HG03095 (cell line): ENCODE measurements at regions not wholly inside any gene's neighbourhood (a gene's known extent, or its start where the extent isn't known, plus 50 kb on each side); places are given as distances from the start of the nearest gene placed in this dataset.
"Not testable (repeated sequence)": the region's sequence is repeated elsewhere in the genome, so short reads cannot be mapped to it uniquely, and the experiment has no call there.

ENCODE experiments used
- ATAC-seq: cut with Tn5 transposase; IDR thresholded peaks from one replicate; pipeline ENCODE4 v1.9.1; 2021; ENCODE audit warnings: moderate library complexity; ENCODE audit not compliant: unreplicated experiment

DNA sequence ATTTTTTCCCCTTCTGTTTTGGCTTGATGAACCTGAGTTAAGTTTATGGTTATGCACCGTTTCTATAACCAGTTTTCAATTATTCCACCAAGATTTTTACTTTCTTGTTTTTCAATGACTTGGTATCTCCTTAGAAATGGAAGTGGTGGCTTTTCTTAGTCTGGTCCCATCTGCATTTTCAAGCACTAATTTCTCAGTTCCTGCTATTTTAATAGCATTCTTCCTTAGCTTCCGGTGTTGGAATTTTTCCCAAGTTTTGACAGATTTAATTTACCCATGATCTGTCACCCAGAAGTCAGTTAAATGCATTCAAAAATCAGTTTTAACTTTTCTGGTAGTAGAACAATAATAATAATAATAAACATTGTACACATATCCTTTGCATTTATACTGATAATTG lies 184.6 kb upstream of the OLFM3 start:
- ATAC-seq: no peak

DNA sequence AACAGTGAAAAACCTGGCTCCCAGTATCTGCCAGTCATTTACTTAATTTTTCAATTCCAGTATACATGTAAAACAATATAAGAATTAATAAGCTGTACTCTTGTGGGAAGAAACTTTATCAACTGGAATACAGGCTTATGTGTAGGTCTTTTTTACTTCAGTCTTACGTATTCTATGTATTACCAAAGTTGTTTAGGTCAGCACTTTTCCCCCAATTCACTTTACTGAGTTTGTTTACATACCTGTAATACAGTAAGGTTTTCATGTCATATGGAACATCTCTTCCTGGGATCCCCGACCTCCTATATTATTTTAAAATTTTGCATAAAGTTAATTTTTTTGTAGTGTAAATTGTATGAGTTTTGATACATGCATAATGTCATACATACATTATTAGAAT lies 181.8 kb upstream of the OLFM3 start:
- ATAC-seq: no peak

DNA sequence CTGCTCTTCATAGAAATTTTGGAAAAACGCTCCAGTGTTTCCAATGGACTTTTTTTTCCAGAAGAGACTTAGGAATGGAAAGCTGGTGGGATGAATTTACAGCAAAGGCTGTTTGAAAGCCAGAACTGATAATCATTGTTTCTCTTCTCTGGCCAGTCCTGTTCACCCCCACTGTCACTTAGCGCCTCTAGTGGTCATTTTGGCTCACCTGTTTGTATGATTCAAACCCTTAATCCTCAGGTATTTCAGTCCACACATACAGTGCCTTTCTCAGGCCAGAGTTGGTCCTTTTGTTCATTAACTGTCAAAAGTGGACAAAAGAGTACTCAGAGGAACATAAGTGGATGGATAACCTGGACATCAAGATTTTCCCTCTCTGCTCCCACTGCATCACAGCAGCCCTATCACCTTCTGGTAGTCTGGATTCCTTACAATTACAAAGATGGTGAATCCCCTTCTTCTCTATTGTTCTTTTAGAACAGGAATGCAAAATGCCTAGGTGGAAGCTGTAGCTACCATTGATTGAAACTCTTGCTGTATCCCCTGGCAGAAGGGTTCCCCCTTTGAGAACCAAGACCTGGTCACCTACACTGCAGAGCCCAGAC lies 177.6 kb upstream of the OLFM3 start:
- peak; percentile 85 for ATAC-seq

DNA sequence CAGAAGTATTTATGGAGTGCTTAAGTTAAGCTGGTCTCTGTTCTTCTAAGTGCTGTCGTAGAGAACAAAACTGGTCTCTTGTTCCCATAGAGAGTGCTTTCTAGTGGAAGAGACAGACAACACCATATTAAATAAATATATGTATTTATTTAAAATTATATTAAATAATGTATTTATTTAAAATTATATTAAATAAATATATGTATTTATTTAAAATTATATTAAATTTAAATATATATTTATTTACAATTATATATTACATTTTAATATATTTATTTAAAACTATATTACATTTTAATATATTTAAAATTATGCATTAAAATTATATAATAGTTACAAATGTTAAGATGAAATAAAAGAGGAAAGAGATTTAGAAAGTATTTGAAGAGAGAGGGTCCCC lies 175.5 kb upstream of the OLFM3 start:
- ATAC-seq: no peak

DNA sequence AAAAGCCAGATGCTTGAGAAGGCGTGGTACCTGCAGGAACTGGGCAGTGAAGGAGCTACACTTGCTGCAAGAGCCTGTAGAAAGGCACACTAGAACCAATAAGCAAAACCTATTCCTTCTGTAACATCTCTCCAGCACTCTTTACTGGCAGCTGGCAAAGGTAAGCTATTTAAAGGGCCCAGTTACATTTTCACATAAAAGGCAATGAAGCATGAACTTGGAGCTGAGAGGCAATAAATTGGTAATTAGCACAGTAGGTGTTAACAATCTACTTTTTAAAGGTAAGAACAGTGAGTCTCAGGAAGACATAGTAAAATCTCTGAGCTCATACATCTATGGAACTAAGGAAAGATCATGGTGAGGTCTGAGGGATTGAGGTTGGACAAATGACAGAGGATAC lies 167.1 kb upstream of the OLFM3 start:
- no peak for ATAC-seq

DNA sequence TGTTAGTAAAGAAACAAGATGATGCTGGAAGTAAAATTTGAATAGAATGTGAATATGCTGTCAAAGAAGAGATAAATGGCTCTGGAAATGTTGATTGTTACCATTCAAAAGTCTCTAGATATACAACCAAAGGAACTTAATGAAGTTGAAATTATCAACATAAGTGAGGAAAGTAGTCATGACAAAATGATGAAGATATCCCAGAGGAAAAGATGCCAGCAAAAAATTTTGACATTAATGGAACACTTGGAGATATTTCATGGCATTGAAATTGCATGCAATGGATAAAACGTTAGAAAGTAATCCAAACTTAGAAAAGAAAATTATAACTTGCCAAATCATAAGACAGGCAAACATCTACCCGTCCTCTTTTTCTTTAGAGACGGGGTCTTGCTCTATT lies 154.5 kb upstream of the OLFM3 start:
- ATAC-seq: no peak

DNA sequence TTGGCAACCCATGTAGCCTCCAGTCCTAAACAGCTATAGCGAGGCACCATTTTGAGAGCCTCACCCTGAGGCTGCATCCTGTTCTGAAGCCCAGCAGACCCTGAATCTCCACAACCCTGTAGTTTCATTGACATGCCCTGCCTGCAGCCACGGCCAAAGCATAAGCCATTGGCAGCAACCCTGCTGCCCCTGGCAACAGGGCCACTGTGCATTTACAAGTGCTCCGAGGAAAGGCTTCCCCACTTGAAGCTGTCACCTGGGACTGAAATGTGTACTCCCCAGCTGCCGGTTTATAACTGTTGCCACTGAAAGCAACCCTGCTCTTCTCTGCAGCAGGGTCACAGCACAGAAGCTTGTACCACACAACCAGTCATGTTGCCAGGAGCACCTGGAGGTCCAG lies 124.2 kb upstream of the OLFM3 start:
- no peak for ATAC-seq

DNA sequence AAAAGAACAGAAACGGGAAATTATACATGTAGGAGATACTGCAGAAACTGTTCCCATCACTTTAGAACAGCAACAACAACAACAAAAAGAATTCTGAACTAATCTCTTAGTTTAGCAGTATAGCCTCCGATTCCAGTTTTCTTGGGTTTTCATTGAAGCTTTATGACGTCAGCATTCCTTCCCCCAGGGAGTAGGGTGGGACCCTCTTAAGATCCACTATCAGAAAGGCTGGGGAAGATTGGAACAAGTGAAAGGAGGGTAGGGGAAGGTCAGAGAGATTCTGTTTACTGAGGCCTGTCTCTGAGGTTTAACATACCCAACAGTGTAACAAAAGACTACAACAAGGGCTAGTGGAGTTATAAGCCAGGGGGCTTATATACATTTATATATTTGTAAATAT lies 121.4 kb upstream of the OLFM3 start:
- no peak for ATAC-seq

DNA sequence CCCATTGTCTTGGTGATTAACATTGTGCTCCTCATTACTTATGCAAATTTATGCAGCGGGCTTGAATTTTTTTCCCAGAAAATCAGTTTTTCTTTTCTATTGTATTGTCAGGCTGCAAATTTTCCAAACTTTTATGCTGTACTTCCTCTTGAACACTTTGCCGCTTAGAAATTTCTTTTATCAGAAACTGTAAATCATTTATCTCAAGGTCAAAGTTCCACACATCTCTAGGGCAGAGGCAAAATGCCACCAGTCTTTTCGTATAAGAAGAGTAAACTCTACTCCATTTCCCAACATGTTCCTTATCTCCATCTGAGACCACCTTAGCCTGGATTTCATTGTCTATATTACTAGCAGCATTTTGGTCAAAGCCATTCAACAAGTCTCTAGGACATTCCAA lies 113.9 kb upstream of the OLFM3 start:
- ATAC-seq: no peak

DNA sequence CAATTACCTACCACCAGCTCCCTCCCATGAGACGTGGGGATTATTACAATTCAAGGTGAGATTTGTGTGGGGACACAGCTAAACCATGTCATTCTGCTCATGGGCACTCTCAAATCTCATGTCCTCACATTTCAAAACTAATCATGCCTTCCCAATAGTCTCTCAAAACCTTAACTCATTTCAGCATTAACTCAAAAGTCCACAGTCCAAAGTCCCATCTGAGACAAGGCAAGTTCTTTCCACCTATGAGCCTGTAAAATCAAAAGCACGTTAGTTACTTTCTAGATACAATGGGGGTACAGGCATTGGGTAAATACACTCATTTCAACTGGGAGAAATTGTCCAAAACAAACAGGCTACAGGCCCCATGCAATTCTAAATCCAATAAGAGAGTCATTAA lies 112.8 kb upstream of the OLFM3 start:
- not testable (repeated sequence) for ATAC-seq

DNA sequence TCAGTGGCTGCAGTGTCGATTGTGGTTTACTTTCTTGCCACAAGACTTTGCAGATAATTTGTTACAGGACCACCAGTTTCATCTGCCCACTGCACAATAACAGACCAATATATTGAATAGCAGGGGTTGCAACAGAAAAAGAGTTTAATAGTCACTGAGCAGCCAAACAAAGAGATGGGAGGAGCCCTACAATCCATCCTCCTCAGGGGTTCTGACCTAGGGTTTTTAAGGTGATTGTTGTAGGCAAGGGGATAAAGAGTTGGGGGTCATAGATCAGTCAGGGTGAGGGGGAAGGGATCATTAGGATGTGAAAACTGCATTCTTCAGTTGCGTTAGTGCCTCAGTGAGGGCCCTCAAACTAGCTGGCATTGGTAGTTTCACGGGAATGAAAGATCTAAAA lies 110.7 kb upstream of the OLFM3 start:
- ATAC-seq: no peak

DNA sequence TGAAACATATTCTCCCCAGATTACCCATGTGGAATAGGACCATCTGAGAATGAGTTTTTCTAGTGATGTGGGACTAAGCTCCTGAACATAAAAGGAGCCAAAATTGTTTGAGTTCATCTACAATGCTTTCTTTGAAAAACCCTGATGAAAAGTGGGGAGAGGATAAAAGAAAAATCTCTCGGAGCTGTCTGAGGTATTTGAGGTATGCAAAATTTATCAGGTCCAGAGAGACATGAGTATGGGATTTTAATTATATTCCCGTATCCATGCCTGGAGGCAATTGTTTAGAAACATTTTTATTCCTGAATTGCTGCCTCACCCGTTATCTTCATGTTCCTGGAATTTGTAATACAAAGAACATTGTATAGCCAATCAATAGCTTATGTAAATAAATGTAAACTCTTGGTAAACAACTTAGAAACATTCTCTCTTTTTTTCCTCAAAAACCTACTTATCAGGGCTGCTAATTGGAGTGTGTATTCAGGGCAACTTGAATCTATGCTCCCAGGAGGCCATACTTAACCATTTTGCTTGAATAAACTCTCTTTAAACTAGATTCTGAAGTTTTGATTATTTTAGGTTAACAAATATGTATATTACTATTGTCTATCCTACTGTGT lies 109.3 kb upstream of the OLFM3 start:
- no peak for ATAC-seq

DNA sequence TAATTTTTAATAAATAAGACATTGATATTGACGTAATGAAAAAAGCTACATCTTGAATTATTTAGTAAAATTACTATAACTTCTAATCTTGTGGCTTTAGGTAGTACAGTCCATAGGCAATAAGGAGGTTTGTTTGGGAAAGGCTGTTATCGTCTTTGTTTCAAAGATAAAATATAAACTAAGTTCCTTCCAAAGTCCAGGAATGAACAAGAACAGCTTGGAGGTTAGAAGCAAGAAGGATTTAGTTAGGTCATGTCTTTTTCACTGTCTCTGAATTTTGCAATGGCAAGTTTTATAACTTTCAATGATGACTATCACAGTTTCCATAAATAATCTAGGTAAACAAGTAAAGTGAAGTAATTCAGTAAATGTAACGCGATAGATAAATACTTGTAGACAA lies 106.9 kb upstream of the OLFM3 start:
- no peak for ATAC-seq

DNA sequence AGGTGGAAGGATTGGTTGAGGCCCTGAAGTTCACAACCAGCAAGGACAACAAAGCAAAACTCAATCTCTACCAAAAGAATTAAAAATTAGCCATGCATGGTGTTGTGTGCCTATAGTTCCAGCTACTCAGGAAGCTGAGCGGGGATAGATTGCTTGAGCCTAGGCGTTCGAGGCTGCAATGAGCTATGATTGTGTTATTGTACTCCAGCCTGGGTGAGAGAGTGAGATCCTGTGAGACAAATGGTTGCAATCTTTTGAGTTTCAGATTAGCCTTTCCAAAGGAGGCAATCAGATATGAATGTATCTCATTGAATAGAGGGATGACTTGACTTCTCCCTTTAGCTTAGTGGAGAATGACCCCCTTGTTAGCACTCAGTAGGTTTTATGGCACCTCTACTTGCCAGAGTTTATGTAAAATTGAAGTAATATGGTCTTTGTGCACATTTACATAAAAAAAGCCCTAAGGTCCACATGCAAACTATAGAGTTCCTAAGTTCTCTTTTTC lies 105.6 kb upstream of the OLFM3 start:
- no peak for ATAC-seq

DNA sequence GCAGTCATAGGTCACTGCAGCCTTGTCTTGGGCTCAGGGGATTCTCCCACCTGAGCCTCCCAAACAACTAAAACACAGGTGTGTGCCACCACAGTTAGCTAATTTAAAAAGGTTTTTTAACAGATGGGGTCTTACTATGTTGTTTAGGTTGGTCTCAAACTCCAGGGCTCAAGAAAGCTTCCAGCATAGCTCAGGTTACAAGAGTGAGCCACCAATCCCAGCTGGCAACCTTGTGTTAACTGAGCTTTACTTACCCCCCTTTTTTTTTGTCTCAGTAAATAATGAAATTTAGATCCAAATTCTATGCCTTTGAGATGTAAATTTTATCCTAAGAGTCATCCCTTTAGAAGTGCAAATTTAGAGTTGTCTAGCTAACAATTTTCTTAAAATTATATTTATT lies 103.9 kb upstream of the OLFM3 start:
- ATAC-seq: no peak

DNA sequence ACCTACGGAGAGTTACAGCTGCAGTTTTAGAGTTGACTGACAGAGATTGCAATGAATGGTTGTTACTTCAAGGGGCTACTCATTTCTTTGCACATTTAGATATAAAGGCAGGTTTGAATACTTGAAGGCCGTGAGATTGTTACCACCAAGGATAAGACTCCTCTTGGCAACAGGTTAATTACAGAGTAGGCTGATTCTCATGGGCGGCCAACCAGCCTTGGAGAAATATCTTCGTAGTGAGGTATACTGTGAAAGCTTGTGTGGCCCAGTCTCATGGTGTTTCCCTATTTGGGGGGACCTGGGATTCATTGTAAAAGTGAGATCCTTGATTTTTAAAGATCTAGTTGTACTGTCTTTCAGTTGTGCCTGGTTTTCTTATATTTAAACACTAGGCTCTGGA lies 103.2 kb upstream of the OLFM3 start:
- no peak for ATAC-seq

DNA sequence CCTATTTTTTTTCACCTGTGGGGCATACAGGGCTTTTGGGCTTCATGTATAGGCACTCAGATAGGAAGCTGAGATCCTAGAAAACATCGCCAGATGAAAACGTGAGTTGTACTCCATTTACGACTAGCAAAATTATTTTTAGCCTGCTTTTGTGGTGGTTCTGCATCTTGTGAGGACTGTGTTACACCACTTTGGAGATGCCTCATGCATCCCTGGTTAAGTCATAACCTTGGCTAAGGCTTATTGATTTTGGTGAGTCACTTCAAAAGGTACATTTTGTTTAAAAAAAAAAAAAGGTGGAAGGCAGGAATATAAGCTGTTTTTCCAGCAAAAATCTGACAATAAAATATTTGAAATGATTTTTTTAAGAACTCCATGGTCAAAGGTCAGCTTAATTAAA lies 101.8 kb upstream of the OLFM3 start:
- ATAC-seq: no peak

DNA sequence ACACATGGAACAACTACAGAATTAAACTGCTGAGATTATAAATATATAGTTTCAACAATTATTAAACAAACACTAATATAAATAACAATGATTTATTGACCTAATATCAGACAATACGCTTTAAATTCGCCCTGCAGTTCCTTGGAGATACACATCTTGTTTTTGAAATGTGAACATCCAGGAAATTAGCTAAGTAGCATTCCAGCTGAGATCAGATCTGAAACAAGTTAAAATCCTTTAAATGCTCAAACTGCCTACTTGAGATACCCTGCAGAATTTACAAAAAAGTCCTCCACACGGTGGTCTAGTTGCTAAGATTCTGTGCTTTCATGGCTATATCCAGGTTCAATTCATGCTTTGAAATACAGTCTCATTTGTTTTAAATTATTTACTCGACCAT lies 101.4 kb upstream of the OLFM3 start:
- no peak for ATAC-seq

DNA sequence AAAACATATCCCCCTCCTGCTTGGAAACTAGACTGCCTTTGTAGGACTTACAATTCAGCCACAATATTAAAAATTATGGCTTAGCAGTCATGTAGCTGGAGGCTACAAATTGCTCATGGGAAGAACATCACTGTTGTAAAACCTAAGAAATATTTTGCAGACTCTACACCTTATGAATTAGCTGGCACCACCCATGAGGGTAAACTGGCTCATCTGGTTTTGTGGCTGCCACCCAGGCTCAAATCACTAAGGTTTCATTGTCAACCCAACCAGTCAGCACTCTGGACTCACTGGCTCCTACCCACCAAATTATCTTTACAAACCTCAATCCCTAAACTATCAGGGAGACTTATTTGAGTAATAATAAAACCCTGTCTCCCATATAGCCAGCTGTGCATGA lies 100.7 kb upstream of the OLFM3 start:
- ATAC-seq: no peak

DNA sequence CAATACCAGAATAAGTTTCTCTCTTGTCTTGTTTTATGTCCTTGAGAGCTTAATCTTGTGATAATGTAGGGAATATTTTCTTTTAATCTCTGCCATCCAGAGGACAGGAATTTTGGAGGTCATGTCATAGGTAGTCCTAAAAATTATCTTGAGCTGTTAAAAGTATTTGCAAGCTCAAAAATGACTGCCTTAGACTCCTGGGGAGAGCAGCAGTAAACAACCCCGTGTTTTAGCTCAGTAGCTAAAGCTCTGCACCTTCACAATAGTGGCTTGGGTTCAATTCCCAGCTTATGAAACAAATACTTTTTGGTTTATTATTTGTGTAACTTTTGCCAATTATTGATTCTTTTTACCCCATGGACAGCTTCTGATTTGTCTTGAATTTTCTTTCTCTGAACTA lies 99.4 kb upstream of the OLFM3 start:
- no peak for ATAC-seq

DNA sequence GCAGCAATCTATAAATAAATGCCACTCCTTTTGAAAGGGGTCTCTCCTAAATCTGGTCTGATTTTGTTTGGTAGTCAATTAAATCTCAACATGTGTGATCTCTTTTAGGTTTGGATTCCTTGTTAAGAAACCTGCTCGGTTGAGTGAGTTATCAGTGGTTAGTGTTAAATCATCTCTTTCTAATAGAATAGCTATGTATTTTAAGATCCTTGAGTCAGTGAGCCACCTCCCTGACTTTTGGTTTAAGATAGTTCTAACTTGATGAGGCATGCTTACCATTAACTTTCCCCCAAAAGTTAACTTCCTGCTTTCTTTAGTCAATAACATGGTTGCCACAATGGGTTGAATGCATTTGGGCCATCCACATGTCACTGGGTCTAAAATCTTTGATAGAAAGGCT lies 93.1 kb upstream of the OLFM3 start:
- ATAC-seq: no peak

DNA sequence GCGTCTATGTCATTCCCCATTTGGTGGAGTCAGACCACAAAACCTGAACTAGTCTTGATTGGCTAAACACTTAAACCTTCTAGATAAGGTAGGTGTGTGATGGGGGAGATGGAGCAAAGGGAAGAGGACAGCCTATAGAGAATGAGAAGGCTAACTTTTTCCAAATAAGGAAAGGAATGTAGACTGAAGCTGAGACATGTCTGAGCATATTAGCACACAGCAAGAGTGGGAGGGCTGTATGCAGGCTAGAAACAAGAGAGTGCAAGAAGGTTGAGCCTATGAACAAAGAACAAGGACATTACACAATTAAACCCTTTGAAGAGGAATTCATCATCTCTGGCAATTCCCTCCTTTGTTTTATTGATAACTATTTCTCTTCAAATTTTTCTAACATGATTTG lies 89.2 kb upstream of the OLFM3 start:
- ATAC-seq: no peak
